ENCODE measurements at regions not wholly inside any gene's neighbourhood (a gene's known extent, or its start where the extent isn't known, plus 50 kb on each side); places are given as distances from the start of the nearest gene placed in this dataset.

DNA sequence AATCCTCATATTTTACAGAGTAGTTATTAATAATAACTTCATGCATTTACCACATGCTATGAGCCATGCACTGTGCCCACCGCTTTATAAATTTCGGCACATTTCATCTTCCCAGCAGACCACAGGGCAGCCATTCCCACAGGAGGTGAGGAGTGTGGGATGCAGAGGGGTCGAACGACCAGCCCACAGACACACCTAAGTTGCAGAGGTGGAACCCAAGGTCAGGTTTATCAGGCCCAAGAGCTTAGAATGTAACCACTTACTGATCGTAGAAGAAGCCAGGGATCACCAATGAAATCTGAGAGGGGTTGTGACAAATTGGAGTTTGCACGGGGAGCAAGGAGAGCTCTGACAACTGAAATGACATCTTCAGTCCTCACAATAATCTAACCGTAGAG, 303.0 kb upstream of the MSX2 start:
- in situ Hi-C loops (cut with HindIII; ENCODE audit: low sequenced_read_pairs), result no loop called here

GRCh38 chr5:174423558-174423957, 300.8 kb upstream of the MSX2 start:
- in situ Hi-C loops (cut with HindIII; ENCODE audit: low sequenced_read_pairs), result no loop called here

GRCh38 chr5:174424219-174425053, 299.9 kb upstream of the MSX2 start:
- in situ Hi-C loops (cut with HindIII; ENCODE audit: low sequenced_read_pairs), result no loop called here

DNA sequence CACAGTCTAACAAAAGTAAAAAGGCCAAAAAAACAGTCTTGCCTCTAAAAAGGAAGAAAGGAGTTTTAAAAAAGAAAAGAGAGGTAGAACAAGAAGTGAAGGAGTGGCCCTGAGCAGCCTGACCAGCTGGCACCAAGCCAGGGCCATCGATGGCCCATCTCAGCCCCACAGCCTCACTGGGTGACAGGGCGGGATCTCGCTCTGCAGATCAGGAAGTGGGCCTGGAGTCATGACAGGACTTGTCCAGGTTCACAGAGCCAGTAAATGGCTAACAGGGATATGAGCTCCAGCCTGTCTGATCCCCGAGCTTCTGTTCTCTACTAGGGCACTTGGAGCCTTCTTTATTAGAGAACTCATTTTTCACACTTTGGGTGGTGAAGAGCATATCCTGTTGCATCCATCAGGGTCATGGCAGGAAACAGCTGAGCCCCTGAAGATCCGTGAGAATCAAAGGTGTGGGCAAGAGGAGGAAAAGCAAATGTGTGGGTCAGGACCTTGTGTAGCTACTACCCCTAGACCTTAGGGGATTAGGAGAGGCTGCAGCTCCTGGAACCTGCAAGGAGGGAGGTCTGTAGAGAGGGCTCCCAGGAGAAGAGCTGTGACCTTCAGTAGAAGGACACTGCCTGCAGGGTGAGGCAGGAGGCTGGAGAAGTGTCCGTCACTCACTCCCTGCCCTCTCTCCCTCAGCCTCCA, 299.0 kb upstream of the MSX2 start:
- in situ Hi-C loops (cut with HindIII; ENCODE audit: low sequenced_read_pairs), result no loop called here

- in situ Hi-C loops (cut with HindIII; ENCODE audit: low sequenced_read_pairs), result no loop called here
Measured at GRCh38 chr5:174425964-174426290, 298.5 kb upstream of the MSX2 start.

DNA sequence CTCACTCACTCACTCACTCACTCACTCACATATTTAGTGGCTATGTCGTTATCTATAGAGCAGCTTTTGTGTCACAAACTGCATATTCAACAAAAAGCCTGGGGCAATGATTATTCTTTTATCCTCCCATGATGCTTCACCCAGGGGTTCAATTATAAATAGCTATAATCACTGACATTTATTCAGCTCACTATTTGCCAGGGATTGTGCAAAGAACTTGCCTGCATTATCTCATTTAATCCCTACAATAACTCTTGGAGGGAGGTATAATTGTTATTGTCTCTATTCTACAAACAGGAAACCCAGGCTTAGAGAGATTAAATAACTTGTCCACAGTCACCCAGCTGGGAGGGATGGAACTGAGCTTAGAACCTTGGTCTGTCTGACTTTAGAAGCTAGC, 298.0 kb upstream of the MSX2 start:
- in situ Hi-C loops (cut with HindIII; ENCODE audit: low sequenced_read_pairs), result no loop called here

GRCh38 chr5:174426851-174427250, 297.5 kb upstream of the MSX2 start:
- in situ Hi-C loops (cut with HindIII; ENCODE audit: low sequenced_read_pairs), result no loop called here

GRCh38 chr5:174427304-174427703, 297.1 kb upstream of the MSX2 start:
- in situ Hi-C loops (cut with HindIII; ENCODE audit: low sequenced_read_pairs), result no loop called here

DNA sequence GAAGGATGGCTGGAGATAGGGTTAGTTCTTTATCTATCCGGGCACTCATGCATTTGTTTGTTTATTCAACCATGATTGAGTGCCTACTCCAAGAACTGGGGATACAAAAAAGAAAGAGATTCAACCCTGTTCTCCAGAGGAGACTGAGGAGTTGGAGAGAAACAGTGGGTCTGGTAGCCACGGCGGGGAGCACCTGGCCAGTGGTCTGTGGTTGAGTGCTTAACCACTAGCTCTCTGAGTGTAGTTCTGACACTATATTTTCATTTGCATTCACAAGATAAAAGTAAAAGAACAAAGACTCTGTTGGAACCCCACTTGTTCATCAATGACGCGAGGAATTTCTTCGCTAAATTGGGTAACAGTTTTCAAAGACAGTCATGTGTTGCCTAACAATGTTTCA, 295.5 kb upstream of the MSX2 start:
- in situ Hi-C loops (cut with HindIII; ENCODE audit: low sequenced_read_pairs), result no loop called here

DNA sequence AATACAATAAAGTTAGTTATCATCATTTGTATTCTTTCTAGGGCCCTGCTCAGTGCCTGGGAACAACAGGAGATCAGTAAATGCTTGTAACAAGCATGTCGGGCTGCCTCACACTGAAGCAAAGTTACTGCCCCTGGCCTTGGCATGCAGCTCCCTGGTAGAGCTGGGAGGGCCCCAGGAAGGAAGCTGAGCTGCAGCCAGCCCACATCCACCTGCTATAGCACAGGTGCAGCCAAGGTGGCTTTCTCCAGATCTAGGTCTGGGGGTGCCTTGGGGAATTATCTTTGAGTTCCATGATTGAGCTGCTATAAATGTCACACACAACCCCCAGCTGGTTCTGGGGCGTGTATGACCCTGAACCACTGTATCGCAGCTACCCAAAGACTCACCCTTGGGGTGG, 293.4 kb upstream of the MSX2 start:
- in situ Hi-C loops (cut with HindIII; ENCODE audit: low sequenced_read_pairs), result loop anchor here (10.0 kb wide), 1 partner anchor 74 kb away; no protein-coding TSS in a partner anchor

DNA sequence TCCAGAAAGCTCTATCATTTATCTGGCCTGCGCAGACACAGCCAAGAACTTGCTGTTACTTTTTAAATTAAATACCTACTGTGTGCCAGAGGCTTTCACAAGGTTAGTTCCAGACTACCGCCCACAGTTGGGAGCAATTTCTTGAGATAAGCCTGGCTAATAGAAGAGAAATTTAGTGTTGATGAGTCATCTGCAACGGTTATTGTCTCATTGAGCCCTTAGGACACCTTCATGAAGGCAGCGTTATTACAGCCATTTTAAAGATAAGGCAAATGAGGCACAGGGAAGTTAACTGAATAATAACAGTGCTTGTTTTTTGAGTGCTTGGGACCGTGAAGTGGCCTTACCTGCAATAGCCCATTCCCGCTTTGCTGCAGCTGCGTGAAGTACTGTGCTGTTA, 292.9 kb upstream of the MSX2 start:
- in situ Hi-C loops (cut with HindIII; ENCODE audit: low sequenced_read_pairs), result loop anchor here (10.0 kb wide), 1 partner anchor 73 kb away; no protein-coding TSS in a partner anchor

GRCh38 chr5:174433098-174433497, 291.3 kb upstream of the MSX2 start:
- in situ Hi-C loops (cut with HindIII; ENCODE audit: low sequenced_read_pairs), result loop anchor here (10.0 kb wide), 1 partner anchor 72 kb away; no protein-coding TSS in a partner anchor

DNA sequence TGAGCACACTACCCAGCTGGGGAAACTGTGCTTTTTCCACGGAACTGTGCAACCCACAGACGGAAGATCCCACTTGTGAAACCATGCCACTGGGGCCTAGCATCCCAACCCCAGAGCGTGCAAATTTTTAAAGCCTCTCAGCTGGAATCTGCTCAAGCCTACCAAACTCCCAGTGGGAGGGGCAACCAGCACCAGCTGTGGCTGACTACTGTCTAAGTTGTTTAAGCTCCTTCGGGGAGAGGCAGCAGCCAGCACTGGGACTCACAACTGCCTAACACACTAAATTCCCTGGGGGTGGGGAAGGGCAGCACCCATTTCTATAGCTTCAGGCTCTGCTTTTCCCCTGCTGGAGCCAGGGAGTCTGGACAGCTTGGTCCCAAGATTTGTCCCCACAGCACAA, 287.6 kb upstream of the MSX2 start:
- in situ Hi-C loops (cut with HindIII; ENCODE audit: low sequenced_read_pairs), result loop anchor here (10.0 kb wide), 1 partner anchor 68 kb away; no protein-coding TSS in a partner anchor

DNA sequence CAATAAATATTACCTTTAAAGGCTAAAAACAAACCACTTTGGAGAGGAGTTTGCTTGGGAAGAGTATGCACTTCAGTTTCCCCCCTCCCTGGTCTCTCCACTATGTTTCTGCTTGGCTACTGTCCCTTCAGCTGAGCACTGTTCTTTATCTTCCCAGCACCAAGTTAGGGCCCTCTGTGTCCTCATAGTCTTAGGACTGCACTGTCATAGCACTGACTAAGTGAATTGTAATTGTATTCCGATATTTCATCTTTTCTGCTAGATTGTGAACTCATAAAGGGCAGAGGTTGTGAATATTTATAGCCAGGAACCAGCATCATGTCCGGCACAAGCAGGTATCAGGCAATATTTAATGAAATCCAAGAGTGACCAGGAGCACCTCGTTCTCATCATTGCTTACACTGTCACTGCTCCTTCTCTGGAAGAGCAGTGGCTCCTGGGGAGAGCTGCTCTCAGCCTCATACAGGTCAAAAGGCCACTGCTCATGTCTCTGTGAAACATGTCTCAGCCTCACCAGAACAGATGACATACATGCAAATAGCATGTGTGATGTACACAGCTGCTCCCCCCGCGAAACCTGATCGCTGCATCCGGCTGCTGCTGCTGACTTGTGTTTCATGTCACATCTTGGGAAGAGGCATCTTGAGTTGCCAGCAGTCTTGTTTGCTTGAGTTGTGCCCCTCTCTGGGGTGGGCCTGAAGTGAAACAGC, 279.7 kb upstream of the MSX2 start:
- in situ Hi-C loops (cut with HindIII; ENCODE audit: low sequenced_read_pairs), result no loop called here

GRCh38 chr5:174446446-174446845, 277.9 kb upstream of the MSX2 start:
- in situ Hi-C loops (cut with HindIII; ENCODE audit: low sequenced_read_pairs), result no loop called here

DNA sequence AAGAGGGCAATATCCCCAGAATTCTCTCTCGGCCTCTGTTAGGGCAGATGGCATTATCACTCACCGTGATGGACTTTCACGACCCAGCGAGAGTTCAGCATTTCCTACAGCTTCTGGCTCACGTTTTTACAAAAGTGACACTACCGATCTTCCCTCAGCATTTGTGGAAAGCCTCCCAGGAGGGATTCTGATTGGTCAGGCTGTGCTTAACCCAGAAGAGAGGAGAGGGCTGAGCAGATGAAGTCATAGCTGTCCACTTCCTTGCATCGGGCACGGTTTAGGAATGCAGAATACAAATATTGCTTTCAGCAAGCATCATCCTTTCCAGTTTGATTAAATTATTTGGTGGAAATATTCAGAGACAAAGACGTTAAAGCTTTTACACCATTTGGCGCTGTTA, 277.4 kb upstream of the MSX2 start:
- in situ Hi-C loops (cut with HindIII; ENCODE audit: low sequenced_read_pairs), result no loop called here

DNA sequence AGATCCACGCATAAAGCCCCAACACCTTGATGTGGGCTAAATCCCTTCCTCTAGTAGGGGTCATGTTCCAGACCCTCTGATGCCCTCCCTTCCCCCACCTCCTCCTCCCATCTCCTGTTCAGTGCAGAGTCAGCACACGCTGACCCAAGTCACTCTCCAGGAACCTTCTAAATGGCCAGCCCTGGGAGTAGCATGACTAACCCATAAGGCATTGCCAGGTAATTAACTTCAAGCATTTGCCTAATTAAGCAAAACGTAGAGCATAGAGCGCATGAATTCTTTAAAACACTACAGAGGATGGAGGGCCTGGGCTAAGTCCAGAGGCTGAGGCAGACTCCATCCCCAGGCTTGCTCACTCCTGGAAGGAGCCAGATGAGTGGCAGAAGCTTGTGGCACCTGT, 276.3 kb upstream of the MSX2 start:
- in situ Hi-C loops (cut with HindIII; ENCODE audit: low sequenced_read_pairs), result no loop called here

GRCh38 chr5:174448662-174449061, 275.7 kb upstream of the MSX2 start:
- in situ Hi-C loops (cut with HindIII; ENCODE audit: low sequenced_read_pairs), result no loop called here

GRCh38 chr5:174453690-174454089, 270.7 kb upstream of the MSX2 start:
- in situ Hi-C loops (cut with HindIII; ENCODE audit: low sequenced_read_pairs), result no loop called here

DNA sequence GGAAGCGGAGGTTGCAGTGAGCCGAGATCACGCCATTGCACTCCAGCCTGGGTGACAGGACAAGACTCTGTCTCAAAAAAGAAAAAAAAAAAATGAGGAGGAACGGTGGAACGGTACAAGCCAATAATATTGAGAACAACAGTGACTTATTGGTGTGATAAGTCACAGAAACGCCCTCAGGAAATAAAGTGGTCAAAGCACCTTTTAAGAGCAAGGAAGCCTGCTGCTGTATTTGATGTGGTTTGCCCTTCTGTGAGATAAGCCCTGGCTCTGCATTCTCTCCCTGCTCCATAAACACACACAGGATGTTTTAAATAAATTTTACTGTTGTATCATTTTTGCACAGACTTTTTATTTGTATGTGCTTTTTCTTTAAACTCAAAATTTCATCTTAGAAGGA, 269.9 kb upstream of the MSX2 start:
- in situ Hi-C loops (cut with HindIII; ENCODE audit: low sequenced_read_pairs), result no loop called here

DNA sequence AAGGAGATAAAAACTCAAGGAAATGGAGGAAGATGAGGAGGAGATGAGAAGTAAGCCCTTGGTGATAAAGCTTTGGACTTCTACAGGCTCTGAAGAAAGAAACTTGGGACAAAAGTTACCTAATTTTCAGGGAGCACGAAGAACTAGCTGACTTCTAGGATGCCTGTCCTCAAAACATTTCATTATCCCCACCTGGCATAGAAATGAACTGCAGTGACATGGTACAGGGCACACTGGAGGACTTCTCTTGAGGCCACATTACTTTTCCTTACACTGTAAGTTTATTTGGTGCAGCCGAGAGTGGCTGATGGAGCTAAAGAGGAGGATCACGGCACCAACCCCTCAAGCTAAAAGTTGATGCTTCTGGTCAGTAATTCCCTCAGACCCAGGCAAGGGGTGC, 269.5 kb upstream of the MSX2 start:
- in situ Hi-C loops (cut with HindIII; ENCODE audit: low sequenced_read_pairs), result no loop called here

GRCh38 chr5:174455301-174455700, 269.1 kb upstream of the MSX2 start:
- in situ Hi-C loops (cut with HindIII; ENCODE audit: low sequenced_read_pairs), result no loop called here

Data from DLD1 (cell line).